GM21528 (cell line): ENCODE measurements at regions not wholly inside any gene's neighbourhood (a gene's known extent, or its start where the extent isn't known, plus 50 kb on each side); places are given as distances from the start of the nearest gene placed in this dataset.

Experiments
- ATAC-seq: cut with Tn5 transposase; IDR thresholded peaks from one replicate; pipeline ENCODE4 v1.9.1; 2021; ENCODE audit warnings: mild to moderate bottlenecking, moderate library complexity; ENCODE audit not compliant: unreplicated experiment, low FRiP score

DNA sequence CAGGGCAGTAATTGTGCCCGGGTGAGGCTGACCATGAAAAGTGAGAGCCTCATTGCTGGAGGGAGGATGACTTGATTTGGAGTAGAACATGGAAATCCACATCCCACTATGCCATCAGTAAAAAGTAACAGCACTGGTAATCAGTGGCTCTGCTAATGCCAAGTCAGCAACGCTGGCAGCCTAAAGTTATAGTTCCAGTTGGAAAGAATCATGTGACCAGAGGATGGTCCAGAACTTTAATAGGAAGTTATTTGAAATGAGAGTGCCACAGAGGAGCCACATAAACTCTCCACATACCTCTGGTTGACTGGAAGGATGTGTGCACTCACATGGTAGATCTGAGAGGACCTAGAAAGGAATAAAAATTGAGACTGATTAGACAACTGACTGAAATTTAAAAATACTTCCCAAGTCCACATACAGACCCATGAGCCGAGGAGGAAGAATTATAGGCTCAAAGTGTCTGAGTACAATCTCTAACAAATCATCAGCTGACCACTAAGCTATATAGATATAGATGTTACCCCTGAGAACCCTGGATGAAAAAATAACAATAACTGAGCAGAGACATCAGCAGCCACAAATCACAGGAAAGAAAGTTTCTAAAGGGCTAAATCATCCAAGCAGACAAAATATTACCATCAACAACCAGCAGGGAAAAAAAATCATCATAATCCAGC, 346.8 kb downstream of the STK39 start:
- no peak for ATAC-seq

DNA sequence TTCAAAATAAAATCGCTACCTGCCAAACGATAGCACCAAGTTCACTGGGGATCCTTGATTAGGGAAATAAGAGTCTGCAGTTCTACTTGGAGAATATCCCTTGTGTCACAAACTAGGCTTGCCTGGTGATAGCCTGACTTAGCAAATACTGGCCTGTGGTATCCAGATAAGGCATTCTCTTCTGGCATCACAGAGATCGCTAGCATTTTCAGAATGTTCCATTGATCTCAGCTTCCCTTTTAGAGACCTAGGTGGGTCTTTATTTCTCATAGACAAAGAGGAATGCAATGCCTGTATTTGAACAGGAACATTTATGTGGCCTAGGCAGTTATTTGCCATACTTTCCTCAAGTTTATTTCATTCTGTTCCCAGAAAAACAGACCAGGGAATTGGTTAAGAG, 349.1 kb downstream of the STK39 start:
- no peak for ATAC-seq

DNA sequence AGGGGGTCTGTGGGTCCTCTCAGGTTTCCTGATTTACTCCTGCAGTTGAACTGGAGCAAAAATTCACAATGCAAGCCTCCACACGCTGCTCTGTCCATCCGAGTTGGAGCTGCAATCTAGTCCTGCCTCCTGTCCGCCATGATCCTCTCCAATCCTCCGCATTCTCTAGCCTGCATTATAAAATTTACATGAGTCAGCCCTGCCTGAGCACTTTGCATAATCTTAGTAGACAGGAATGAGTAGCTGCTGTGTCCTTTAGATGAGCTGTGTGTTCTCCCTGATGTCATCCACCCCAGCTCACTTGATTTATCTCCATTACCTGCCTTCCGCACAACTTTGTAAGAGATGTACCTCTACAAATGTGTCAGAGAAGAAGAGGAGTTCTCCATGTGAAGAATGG, 355.6 kb downstream of the STK39 start:
- ATAC-seq = no peak

DNA sequence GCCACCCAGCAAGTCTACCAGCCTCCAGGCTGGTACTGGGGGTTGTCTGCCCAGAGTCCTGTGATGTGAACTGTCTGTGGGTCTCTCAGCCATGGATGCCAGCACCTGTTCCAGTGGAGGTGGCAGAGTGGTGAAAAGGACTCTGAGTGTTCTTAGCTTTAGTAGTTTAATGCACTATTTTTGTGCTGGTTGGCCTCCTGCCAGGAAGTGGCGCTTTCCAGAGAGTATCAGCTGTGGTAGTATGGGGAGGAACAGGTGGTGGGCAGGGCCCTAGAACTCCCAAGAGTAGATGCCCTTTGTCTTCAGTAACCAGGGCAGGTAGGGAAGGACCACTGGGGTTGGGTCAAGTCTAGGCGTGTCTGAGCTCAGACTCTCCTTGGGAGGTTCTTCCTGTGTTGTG, 356.7 kb downstream of the STK39 start:
- ATAC-seq = no peak

DNA sequence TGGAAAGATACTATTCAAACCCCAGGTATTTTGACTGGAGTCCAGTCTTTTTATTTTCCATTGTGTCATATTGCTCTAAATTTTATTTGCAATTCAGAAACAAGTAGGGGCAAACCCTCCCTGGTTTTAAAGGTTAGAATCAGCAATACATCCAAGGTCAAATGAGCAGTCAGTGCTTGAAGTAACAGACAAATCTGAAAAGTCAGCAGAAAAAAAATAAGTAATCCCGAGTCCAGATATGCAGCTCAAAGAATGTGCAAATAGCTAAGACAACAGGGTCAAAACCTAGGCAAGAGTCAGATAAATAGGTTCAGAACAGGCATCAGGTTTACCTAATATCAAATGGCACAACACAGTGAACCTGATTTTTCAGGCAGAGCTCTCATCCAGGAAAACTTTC, 367.0 kb downstream of the STK39 start:
- ATAC-seq = no peak

DNA sequence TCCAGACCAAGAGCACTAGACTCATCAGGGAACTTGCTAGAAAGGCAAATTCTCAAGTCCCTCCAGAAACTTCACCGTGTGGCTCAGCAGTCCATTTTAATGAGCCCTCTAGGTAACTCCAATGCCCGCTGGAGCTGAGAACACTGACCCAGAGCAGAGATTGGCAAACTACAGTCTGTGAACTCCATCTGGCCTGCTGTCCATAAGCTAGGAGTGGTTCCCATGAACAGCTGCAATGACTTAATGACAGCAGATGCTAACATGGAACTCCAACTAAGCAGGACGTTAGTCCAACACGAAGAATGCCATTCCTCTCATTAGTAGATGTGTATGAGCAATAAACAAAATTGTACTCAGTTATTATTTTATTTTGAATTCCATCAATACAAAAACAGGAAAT, 371.9 kb downstream of the STK39 start:
- no peak for ATAC-seq

DNA sequence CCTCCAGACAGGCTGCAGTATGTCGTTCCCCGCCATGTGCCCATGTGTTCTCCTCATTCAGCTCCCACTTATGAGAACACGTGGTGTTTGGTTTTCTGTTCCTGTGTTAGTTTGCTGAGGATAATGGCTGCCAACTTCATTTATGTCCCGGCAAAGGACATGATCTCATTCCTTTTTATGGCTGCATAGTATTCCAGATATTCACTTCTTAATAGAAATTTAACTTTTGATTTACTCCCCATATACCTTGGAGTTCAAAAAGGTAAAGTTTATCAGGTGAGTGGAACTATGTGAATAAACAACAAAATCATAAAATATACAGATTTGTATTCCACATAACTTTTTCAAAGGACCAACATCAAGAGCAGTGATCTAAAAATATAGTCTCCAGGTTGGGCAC, 372.6 kb downstream of the STK39 start:
- ATAC-seq = no peak

DNA sequence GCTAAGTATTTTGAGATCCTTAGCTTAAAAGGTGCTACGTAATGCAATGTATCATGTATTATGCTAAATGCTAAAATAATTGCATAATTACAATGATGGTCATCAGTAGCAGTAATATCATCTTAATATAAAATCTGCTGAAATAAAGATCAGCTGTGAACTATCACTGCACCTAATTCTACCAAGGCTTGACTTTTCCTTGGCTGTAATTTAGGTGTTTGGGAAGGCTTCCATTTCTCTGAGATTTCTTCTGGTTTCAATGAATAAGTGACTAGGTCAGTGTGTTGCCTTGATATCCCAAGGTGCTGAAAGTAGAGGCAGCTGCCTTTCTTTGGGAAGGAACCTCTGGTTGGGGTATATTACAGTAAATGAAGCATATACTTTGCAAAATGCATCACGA, 376.1 kb downstream of the STK39 start:
- ATAC-seq = no peak

DNA sequence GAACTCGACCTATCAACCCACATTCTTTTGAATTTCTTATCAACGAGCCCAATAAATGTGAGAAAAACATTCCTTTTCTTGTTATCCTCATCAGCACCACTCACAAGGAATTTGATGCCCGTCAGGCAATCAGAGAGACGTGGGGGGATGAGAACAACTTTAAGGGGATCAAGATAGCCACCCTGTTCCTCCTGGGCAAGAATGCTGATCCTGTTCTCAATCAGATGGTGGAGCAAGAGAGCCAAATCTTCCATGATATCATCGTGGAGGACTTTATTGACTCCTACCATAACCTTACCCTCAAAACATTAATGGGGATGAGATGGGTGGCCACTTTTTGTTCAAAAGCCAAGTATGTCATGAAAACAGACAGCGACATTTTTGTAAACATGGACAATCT, 378.2 kb downstream of the STK39 start:
- no peak for ATAC-seq

DNA sequence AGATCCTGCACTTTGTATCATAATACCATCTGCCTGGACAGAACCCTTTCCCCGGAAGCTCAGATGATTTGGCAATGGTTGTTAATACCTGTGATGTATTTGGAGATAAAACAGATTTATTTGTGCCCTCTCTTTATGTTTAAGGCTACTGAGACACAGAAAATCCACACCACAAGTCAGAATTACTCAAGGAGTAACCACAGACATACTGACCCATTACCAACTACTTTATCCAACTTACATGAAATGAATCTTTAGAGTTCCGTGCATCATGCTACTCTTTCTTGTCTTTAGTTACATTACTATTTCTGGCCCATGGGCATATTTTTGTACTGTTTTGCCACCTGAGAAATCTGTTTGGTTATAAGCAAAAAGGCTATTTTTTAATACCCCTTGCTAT, 384.0 kb downstream of the STK39 start:
- no peak for ATAC-seq

DNA sequence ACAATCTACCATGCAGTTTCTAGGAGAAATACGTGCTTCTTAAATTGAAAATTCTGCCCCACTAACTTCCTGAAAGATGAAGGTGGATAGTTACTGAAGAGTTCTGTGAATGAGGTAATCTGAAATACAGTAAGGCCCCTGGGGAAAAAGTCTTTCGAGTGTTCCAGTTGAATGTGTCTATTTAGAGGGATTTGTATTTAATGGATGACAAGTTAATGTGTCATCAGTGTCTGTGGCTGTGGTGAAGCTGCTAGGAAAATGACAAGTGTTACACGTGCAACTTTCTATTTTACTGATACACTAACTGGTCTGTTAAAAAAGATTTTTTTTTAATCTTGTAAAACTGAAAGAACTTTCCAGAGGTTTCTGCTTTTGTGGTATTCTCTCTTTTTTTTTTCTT, 384.6 kb downstream of the STK39 start:
- peak; percentile 72 for ATAC-seq

DNA sequence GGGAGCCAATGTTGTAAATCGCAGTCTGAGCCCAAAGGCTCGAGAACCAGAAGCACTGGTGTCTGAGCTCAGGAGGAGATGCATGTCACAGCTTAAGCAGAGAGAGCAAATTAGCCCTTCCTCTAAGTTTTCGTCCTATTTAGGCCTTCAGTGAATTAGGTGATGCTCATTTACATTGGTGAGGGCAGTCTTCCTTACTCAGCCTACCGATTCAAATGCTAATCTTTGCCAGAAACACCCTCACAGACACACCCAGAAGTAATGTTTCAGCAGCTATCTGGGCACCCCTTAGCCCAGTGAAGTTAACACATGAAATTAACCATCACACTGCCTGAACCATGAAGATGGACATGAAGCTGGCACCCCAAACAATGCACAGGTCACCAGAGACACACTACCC, 385.1 kb downstream of the STK39 start:
- peak; percentile 18 for ATAC-seq

DNA sequence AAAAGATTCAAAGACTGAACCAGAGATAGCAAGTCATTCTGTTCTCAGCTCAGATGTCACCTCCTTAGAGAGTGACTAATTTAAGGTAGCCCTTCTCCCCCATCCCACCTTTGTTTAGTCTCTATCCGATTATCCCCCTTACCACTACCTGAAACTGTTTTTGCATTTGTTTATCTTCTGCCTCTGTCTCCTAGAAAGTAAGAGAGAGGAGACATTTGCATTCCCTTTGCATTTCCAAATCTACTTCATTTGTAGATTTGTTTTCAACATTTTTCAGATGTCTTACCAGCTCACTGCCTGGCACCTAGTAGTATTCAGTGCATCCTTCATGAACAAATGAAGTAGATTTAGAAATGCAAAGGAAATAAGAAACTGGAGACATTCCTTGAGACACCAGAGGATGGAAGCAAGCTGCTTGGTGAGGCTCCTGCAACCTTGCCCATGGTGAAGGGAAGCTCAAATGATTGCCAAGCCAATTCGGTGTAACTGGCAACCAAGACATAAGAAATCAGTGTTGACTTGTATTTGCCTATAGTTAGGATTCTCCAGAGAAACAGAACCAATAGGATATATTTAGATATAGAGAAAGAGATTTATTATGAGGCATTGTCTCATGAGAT, 385.7 kb downstream of the STK39 start:
- ATAC-seq = no peak

DNA sequence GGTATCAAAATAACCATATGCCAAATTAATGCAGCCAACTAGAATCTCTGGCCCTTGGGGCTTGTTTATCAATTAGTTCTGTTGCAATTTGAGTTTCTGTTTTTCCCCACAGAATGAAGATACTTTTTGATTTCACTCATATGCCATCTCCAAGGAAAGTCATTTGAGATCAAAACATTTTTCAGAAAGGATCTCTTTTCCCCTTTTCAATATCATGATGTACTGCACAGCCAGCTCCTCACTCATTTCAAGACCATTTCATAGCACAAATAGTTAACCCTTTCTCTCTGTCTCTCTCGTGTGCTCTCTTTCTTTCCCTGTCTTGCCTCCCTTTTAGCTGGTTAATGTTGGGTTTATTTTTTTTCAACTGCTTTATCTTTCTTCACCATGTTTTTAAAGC, 387.3 kb downstream of the STK39 start:
- no peak for ATAC-seq

DNA sequence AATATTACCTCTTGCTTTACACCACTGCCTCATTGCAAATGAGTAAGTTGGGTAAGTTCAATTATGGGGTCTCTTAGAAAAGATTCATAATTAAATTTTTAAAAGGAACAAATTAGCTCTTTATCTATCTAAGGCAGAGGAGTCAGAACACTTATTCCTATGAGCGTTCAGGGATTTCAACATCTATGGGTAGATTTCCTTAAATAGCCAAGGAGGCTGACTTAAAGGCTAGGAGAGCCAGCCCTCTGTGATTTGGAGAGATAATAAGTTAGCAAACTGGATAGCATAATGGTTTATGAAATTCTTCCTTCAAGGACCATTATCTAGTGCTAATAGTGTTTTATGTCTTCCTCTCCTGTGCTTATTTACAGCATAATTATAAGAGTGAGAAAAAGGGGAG, 387.7 kb downstream of the STK39 start:
- ATAC-seq = no peak

DNA sequence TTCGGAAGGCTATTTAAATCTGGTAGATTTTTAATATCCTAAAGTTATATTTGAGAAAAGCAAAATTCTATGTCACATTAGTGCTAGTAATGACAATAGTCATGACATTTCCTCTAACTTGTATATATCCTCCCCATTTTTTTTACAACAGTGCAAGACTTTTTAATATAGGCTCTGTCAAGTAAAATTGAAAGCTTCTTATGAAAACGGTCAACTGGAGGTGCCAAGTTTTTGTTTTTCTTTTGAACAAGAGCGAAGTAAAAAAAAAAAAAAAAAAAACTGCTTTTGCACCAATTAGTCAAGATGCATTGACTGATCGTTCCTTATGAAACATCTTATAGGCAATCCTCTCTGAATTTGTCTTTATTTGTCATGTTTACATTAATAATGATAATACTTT, 389.3 kb downstream of the STK39 start:
- no peak for ATAC-seq

DNA sequence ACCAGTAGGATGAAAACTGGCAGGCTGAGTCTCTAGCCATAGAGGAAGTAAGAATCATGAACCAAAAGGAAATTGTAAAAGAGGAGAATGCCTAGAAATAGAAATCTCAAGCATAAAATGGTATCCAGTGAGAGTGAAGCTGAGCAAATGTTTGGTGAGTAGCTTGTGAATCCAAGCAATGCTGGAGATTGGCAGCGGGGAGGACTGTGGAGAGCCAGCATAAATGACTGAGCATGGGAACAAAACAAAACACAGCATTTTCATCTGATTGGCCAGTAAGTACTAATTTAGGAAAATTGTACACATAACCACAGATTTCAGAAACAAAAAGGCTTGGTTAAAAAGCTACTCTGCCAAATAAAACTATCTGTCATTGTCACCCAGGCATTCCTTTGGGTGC, 390.0 kb downstream of the STK39 start:
- no peak for ATAC-seq

DNA sequence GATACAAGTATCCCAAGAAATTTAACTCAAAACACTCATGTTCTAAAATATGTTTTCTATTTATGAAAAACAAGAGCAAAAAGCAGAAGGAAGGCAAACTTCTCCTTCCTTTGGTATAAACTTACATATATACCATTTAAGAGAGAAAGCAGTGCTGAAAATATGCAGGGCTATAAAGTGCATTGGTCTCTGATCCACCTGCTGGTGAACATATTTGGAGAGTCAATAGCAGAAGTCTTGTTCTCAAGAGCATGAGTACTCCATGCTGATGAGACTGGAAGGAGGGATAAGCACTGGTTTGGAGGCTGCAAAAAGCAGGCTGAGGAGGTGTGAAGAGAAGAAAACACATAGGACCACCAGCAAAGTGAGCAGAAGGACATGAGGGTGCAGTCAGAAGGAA, 391.2 kb downstream of the STK39 start:
- no peak for ATAC-seq

DNA sequence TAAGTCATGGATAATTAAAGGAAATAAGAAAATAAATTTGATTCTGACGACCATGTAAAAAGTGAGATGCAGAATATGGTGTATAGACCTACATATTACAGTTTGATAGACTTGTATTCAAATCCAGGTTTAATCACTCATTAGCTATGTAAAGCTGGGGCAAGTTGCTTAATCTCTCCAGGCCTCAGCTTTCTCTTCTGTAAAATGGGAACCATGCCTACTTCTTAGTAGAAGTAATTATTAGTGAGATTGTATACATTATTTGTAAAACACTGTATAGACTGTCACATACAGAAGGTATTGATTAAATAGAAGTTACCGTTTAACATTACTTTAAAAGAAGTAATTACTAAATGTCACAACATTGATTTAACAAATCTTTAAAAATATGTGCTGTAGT, 392.2 kb downstream of the STK39 start:
- no peak for ATAC-seq

DNA sequence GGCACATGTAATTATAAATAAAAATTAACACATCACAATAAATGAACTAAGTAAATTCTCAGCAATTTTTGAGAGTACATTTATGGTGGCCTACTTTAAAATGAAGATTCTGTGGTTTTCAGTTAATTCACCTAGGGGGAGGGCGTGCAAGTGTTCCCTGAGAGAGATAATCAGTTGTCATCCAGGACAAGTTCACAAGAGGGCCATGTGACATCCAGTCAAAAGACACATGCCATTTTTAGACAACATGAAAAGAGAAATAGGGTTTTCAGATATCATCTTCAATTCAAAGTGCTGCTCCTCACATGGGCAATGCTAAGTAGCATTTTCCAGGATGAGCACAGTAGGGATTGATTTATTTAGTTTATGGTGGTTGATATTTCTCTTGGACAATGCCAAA, 393.7 kb downstream of the STK39 start:
- no peak for ATAC-seq

DNA sequence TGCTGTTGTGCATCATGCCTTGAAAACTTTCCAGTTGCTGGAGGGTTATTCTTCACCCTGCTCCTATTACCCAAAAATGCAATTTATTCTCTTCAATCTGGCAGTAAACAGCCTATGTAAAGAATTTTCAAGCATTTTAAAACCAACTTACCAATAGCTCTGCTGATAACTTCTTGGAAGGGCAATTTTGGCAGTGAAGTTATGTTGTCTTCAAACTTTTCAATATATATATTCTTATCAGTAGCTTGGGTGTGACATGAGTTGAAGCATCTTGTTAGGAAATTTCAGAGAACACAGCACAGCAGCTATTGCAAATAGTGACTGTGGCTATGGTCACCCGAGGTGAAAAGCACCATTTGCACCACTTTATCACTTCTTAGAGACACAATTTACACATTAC, 395.5 kb downstream of the STK39 start:
- no peak for ATAC-seq

DNA sequence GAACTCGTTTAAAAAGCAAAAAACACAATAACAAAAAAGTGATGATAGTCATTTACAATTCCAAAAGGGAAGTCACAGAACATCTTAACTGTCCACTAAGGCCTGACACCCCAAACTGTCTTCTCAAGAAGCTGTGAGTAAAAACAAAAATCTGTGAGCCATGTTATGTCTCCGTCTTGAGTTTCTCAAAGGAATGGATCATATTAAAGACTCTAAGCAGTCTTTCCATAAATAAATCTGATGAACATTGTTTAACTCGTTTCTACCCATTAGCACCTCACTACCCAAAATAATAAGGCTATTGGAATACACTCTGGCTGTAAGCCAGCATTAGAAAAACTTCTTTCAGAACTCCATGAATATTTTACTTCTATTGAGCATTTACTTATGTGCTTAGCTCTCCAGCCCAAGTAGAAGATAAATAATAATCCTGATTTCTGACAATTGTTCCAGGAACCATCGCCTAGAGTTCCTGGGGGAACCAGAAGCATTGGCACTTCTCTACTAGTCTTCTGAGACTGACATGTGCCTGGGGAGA, 396.0 kb downstream of the STK39 start:
- ATAC-seq = no peak
